Testis (tissue), 2 donors: ENCODE measurements at regions not wholly inside any gene's neighbourhood (a gene's known extent, or its start where the extent isn't known, plus 50 kb on each side); places are given as distances from the start of the nearest gene placed in this dataset.

Source experiments
- CTCF ChIP-seq, 3 experiments: fragments of 450-650 bp in 2 of 3; fragments of 200-600 bp in 1 of 3; sonication (generic) in 1 of 3; IDR thresholded peaks; one replicate each; pipeline ENCODE4 v1.5.1; 2016 to 2019; ENCODE audit warnings: antibody characterized with exemption in 3 of 3, mild to moderate bottlenecking in 2 of 3, moderate library complexity in 1 of 3
- POLR2A ChIP-seq: fragments of 450-650 bp; IDR thresholded peaks from one replicate; pipeline ENCODE4 v1.6.1; 2017; ENCODE audit warnings: antibody characterized with exemption, mild to moderate bottlenecking, moderate library complexity

- TF ChIP-seq CTCF (IDR thresholded peaks at IDR 0.05), result no peak
- TF ChIP-seq POLR2A, result no peak
These were observed 181.5 kb upstream of the DIO3 start for GRCh38 chr14:101379842-101380241.
